Endothelial cell of umbilical vein (primary cell): ENCODE measurements at regions not wholly inside any gene's neighbourhood (a gene's known extent, or its start where the extent isn't known, plus 50 kb on each side); places are given as distances from the start of the nearest gene placed in this dataset.

ENCODE experiments used
- BruUV-seq: library from RNA; stranded (reverse); fragments of 400-500 nt; replicated peaks from 2 replicates; lab custom pipeline; 2021; lab: Mats Ljungman, UMichigan
- CTCF ChIA-PET: fragments of 300-600, 350-600 bp; sonication (Branson Sonifier 250); formaldehyde crosslinking; loops from one replicate; lab custom pipeline; 2021; ENCODE audit warnings: antibody characterized with exemption, inconsistent platforms; lab: Charles Lee
- POLR2A ChIA-PET: fragments of 300-600, 350-600 bp; sonication (Branson Sonifier 250); formaldehyde crosslinking; loops from one replicate; lab custom pipeline; 2021; ENCODE audit warnings: antibody characterized with exemption, inconsistent platforms; lab: Charles Lee
- DNase-seq: peaks from one replicate; pipeline ENCODE4 v3.0.0-alpha.2; 2011; ENCODE audit warnings: low read depth, low spot score
- FAIRE-seq: peaks from 2 replicates; lab custom pipeline; 2011; peaks lifted over from hg19 to GRCh38; lab: Jason Lieb, UNC
- H2AFZ ChIP-seq: 2 replicates; pipeline ENCODE4 v1.6.0; 2012; ENCODE audit warnings: low read depth, low read length, control low read depth, inconsistent platforms
- H3K27ac ChIP-seq: 2 replicates; pipeline ENCODE4 v1.5.1; 2011; ENCODE audit warnings: low read depth, mild to moderate bottlenecking, control low read depth, low read length, moderate library complexity; ENCODE audit not compliant: insufficient read depth
- H3K27me3 ChIP-seq, 2 experiments: 2 replicates each; pipeline versions ENCODE4 v1.6.0 to v1.6.1; 2011; ENCODE audit warnings: low read length in 2 of 2, mixed read lengths in 1 of 2; ENCODE audit not compliant: control insufficient read depth in 2 of 2, insufficient read depth in 2 of 2
- H3K36me3 ChIP-seq, 2 experiments: 2 replicates in 1 of 2; 3 replicates in 1 of 2; pipeline ENCODE4 v1.5.1; 2011; ENCODE audit warnings: low read length in 2 of 2, mild to moderate bottlenecking in 1 of 2, moderate library complexity in 1 of 2; ENCODE audit not compliant: control insufficient read depth in 2 of 2, insufficient read depth in 2 of 2; ENCODE audit errors: extremely low read depth in 1 of 2
- H3K4me1 ChIP-seq: 3 replicates; pipeline ENCODE4 v1.5.1; 2011; ENCODE audit warnings: mild to moderate bottlenecking, low read length; ENCODE audit not compliant: control insufficient read depth, insufficient read depth; ENCODE audit errors: extremely low read depth
- H3K4me2 ChIP-seq: 2 replicates; pipeline ENCODE4 v1.6.1; 2011; ENCODE audit warnings: low read length, control low read depth, mixed read lengths; ENCODE audit not compliant: insufficient read depth
- H3K4me3 ChIP-seq, 3 experiments: fragments of 200-600 bp in 1 of 3; sonication (generic), shearing (Covaris generic) in 1 of 3; replicated peaks in 1 of 3; 2 replicates each; pipeline ENCODE4 v1.5.1; 2011 to 2016; ENCODE audit warnings: control low read depth in 3 of 3, low read length in 3 of 3, mild to moderate bottlenecking in 2 of 3, inconsistent platforms in 1 of 3, low read depth in 1 of 3, moderate library complexity in 1 of 3; ENCODE audit not compliant: insufficient read depth in 1 of 3
- H3K79me2 ChIP-seq: 2 replicates; pipeline ENCODE4 v1.6.0; 2012; ENCODE audit warnings: low read length, inconsistent platforms; ENCODE audit not compliant: control insufficient read depth, insufficient read depth
- H3K9ac ChIP-seq: replicated peaks from 2 replicates; pipeline ENCODE3; 2011; ENCODE audit warnings: low read length, control low read depth; ENCODE audit not compliant: insufficient read depth; ENCODE audit errors: extremely low read depth
- H3K9me1 ChIP-seq: replicated peaks from 3 replicates; pipeline ENCODE4 v1.6.0; 2011; ENCODE audit warnings: mild to moderate bottlenecking, low read length; ENCODE audit not compliant: control insufficient read depth, insufficient read depth; ENCODE audit errors: extremely low read depth
- H3K9me3 ChIP-seq: replicated peaks from 2 replicates; pipeline ENCODE4 v1.5.1; 2012; ENCODE audit warnings: low read length, inconsistent platforms; ENCODE audit not compliant: control insufficient read depth, insufficient read depth
- H4K20me1 ChIP-seq: replicated peaks from 2 replicates; pipeline ENCODE3; 2011; ENCODE audit warnings: mild to moderate bottlenecking, low read length; ENCODE audit not compliant: control insufficient read depth, insufficient read depth; ENCODE audit errors: extremely low read depth
- EZH2 ChIP-seq: IDR thresholded peaks from 2 replicates; pipeline ENCODE4 v1.6.1; 2012; ENCODE audit warnings: borderline replicate concordance, low read depth, mild to moderate bottlenecking, moderate library complexity, low read length, inconsistent platforms; ENCODE audit not compliant: severe bottlenecking
- FOS ChIP-seq: IDR thresholded peaks from 2 replicates; pipeline ENCODE4 v1.6.1; 2011; ENCODE audit warnings: mild to moderate bottlenecking, low read length, moderate library complexity, borderline replicate concordance; ENCODE audit not compliant: insufficient read depth
- GATA2 ChIP-seq: IDR thresholded peaks from 2 replicates; pipeline ENCODE4 v1.7.0; 2011; ENCODE audit warnings: low read depth, mild to moderate bottlenecking, moderate library complexity, mixed read lengths, low read length; ENCODE audit not compliant: insufficient read length, insufficient read depth
- JUN ChIP-seq: IDR thresholded peaks from 2 replicates; pipeline ENCODE4 v1.6.1; 2011; ENCODE audit warnings: borderline replicate concordance, low read depth; ENCODE audit not compliant: insufficient read length, insufficient read depth
- POLR2A ChIP-seq: IDR thresholded peaks from 2 replicates; pipeline ENCODE4 v1.6.1; 2012; ENCODE audit warnings: low read depth, mild to moderate bottlenecking, control low read depth, low read length
- POLR2AphosphoS5 ChIP-seq: IDR thresholded peaks from 2 replicates; pipeline ENCODE4 v1.6.1; 2012; ENCODE audit warnings: low read depth, mild to moderate bottlenecking, control low read depth, low read length, moderate library complexity; ENCODE audit not compliant: insufficient read depth
- dilution Hi-C: fragments of 300-500 bp; cut with MboI; formaldehyde crosslinking; loops from one replicate; pipeline ENCODE4 v1.15.0; 2019; ENCODE audit warnings: low sequenced_read_pairs; ENCODE audit not compliant: extremely low pct_ligation_motif_present
- intact Hi-C: fragments of 100-400 bp; cut with micrococcal nuclease; formaldehyde crosslinking; loops from one replicate; pipeline ENCODE4 v1.10.0; 2022
- TF ChIP-seq, protein P1 (sequence below): IDR thresholded peaks from 2 replicates; pipeline ENCODE4 v1.6.1; 2011; ENCODE audit not compliant: insufficient read depth, insufficient read length

- H3K36me3 ChIP-seq, result no peaks in the 10 kb centered on the region
- dilution Hi-C loops (no loop called here), intact Hi-C loops (no loop called here)
- FAIRE-seq, result no peak
- TF ChIP-seq GATA2, result no peak
- DNase-seq, result no peak
- H2AFZ ChIP-seq, result no peak overlapping the region
- no peaks in the 10 kb centered on the region for H3K9me3 ChIP-seq
- ChIA-PET POLR2A (no interaction called here), CTCF (no interaction called here)
- H3K9me1 ChIP-seq, result no peaks in the 10 kb centered on the region
- H3K79me2 ChIP-seq, result no peaks in the 10 kb centered on the region
- H3K4me1 ChIP-seq, result no peaks in the 10 kb centered on the region
- H3K9ac ChIP-seq, result no peak overlapping the region
- H3K4me2 ChIP-seq, result no peak overlapping the region
- BruUV-seq, result no TSS peak
- H3K27me3 ChIP-seq, result no peaks in the 10 kb centered on the region
- no peak overlapping the region for H3K27ac ChIP-seq
- H3K4me3 ChIP-seq, result no peak overlapping the region
- H4K20me1 ChIP-seq, result no peaks in the 10 kb centered on the region
Observed at GRCh38 chr2:130289780-130290179, 52.9 kb upstream of the IMP4 start.

DNA sequence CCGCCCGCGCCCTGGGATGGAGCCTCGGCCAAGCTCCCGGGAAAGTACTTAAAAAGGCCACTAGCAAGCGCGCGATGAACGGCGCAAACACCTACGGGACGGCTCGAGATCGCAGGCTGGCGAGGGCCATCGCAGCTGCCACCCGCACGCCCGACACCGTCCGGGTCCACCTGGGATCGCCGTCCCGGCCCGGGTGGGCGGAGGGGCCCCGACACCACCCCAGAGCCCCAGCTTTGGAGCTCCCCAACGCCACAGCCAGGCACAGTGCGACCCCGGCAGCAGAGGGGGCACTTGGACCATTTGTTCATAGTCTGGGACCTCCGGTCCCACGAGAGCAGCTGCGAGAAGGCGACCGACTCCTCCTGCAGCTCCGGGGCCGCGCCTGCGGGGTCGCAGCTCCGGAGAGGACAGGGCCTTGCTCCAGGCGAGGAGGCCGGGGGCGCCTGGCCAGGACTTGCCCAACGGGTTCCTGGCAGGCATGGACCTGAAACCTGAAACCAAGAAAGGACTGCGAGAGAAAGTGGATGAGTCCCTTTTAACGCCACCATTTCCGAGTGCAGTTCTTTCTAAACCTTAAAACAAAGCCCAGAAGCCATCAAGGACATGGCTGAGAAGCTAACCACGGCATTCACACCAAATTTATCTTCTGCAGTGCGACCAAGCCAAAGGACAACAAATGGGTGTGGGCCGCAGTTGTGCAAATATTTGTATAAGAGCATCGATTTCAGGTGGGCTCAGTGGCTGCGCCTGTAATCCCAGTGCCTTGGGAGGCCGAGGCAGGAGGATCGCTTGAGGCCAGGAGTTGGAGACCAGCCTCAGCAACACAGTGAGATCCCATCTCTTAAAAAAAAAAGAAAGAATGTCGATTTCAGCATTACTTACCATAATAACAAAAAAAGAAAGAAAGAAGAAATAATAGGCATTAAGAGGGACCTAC is 54.0 kb upstream of the IMP4 start:
- DNase-seq, result no peak
- Histone ChIP-seq H3K9ac (no peak overlapping the region), H3K27me3 (no peaks in the 10 kb centered on the region), H3K4me2 (no peak overlapping the region), H3K4me1 (no peaks in the 10 kb centered on the region), H2AFZ (no peak overlapping the region), H3K9me1 (no peaks in the 10 kb centered on the region), H3K9me3 (no peaks in the 10 kb centered on the region), H3K36me3 (no peaks in the 10 kb centered on the region), H3K27ac (no peak overlapping the region), H3K4me3 (no peak overlapping the region), H3K79me2 (no peaks in the 10 kb centered on the region), H4K20me1 (no peaks in the 10 kb centered on the region)
- dilution Hi-C loops, result no loop called here
- no peak for FAIRE-seq
- no TSS peak for BruUV-seq
- TF ChIP-seq POLR2AphosphoS5 (no peak), EZH2 (no peak), JUN (no peak), POLR2A (no peak), FOS (no peak)
- TF ChIP-seq, protein P1, sequence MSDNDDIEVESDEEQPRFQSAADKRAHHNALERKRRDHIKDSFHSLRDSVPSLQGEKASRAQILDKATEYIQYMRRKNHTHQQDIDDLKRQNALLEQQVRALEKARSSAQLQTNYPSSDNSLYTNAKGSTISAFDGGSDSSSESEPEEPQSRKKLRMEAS, result no peak
- intact Hi-C loops, result no loop called here
- CTCF ChIA-PET, result no interaction called here
- POLR2A ChIA-PET, result no interaction called here
